PC-3 (cell line): ENCODE measurements at regions not wholly inside any gene's neighbourhood (a gene's known extent, or its start where the extent isn't known, plus 50 kb on each side); places are given as distances from the start of the nearest gene placed in this dataset.
A peak's percentile ranks its signal among the peaks of the same experiment; 100 is the strongest.

Experiments used
- ATAC-seq: fragments of 200-7000 bp; cut with Tn5 transposase; 2 replicates; pipeline ENCODE4 v1.9.1; 2020; ENCODE audit warnings: mild to moderate bottlenecking, moderate library complexity
- BruUV-seq: library from RNA; stranded (reverse); fragments of 400-500 nt; replicated peaks from 2 replicates; lab custom pipeline; 2021; lab: Mats Ljungman, UMichigan
- CTCF ChIA-PET: fragments of 300-600 bp; sonication (Branson Sonifier 250); formaldehyde crosslinking; loops from one replicate; lab custom pipeline; 2022; ENCODE audit warnings: antibody characterized with exemption; lab: Charles Lee
- POLR2A ChIA-PET: fragments of 300-600 bp; sonication (Branson Sonifier 250); formaldehyde crosslinking; loops from one replicate; lab custom pipeline; 2022; ENCODE audit warnings: antibody characterized with exemption; ENCODE audit not compliant: unreplicated experiment; lab: Charles Lee
- DNase-seq: peaks from one replicate; pipeline ENCODE4 v3.0.0-alpha.2; 2015
- H2AFZ ChIP-seq: fragments of 300-600 bp; sonication (generic); 2 replicates; pipeline ENCODE4 v1.6.0; 2016; ENCODE audit warnings: antibody characterized with exemption, low read length
- H3F3A ChIP-seq: fragments of 300-600 bp; sonication (generic); one replicate; pipeline ENCODE4 v1.6.0; 2017; ENCODE audit warnings: antibody characterized with exemption, low read length, control low read depth, mild to moderate bottlenecking; ENCODE audit not compliant: unreplicated experiment
- H3K27ac ChIP-seq: fragments of 300-600 bp; sonication (generic); 2 replicates; pipeline ENCODE4 v1.5.1; 2016; ENCODE audit warnings: mild to moderate bottlenecking, low read length
- H3K27me3 ChIP-seq: fragments of 300-600 bp; sonication (generic); 2 replicates; pipeline ENCODE4 v1.6.1; 2016; ENCODE audit warnings: low read length, mixed read lengths
- H3K36me3 ChIP-seq: fragments of 300-600 bp; sonication (generic); 2 replicates; pipeline ENCODE4 v1.6.1; 2016; ENCODE audit warnings: low read depth, mixed run types, low read length, mixed read lengths
- H3K4me1 ChIP-seq: fragments of 300-600 bp; sonication (generic); 2 replicates; pipeline ENCODE4 v1.5.1; 2016; ENCODE audit warnings: low read length; ENCODE audit not compliant: insufficient read depth
- H3K4me2 ChIP-seq: fragments of 300-600 bp; sonication (generic); 2 replicates; pipeline ENCODE4 v1.6.0; 2016; ENCODE audit warnings: low read length
- H3K4me3 ChIP-seq: fragments of 300-600 bp; sonication (generic); 2 replicates; pipeline ENCODE4 v1.5.1; 2016; ENCODE audit warnings: mild to moderate bottlenecking, low read length, mixed read lengths
- H3K79me2 ChIP-seq: fragments of 300-600 bp; sonication (generic); 2 replicates; pipeline ENCODE4 v1.6.1; 2017; ENCODE audit warnings: low read length, mixed read lengths
- H3K9ac ChIP-seq: fragments of 300-600 bp; sonication (generic); 2 replicates; pipeline ENCODE4 v1.6.0; 2016; ENCODE audit warnings: mild to moderate bottlenecking, low read length
- H3K9me2 ChIP-seq: fragments of 300-600 bp; sonication (generic); replicated peaks from 2 replicates; pipeline ENCODE4 v1.6.1; 2016; ENCODE audit warnings: mixed run types, low read length, mixed read lengths
- H3K9me3 ChIP-seq: fragments of 300-600 bp; sonication (generic); 2 replicates; pipeline ENCODE4 v1.6.1; 2016; ENCODE audit warnings: low read length, mixed read lengths
- H4K20me1 ChIP-seq: fragments of 300-600 bp; sonication (generic); 2 replicates; pipeline ENCODE4 v1.6.1; 2016; ENCODE audit warnings: low read length, mixed read lengths
- CTCF ChIP-seq: fragments of 300-600 bp; sonication (generic); conservative IDR thresholded peaks from 2 replicates; pipeline ENCODE4 v1.5.1; 2017; ENCODE audit warnings: antibody characterized with exemption, low read depth, mild to moderate bottlenecking, low read length
- EZH2 ChIP-seq: fragments of 300-600 bp; sonication (generic); IDR thresholded peaks from one replicate; pipeline ENCODE4 v1.6.1; 2017; ENCODE audit warnings: antibody characterized with exemption, mild to moderate bottlenecking, low read length; ENCODE audit not compliant: unreplicated experiment
- EZH2phosphoT487 ChIP-seq: fragments of 300-600 bp; sonication (generic); IDR thresholded peaks from 2 replicates; pipeline ENCODE4 v1.6.1; 2018; ENCODE audit warnings: mild to moderate bottlenecking, antibody characterized with exemption, low read length, borderline replicate concordance
- intact Hi-C: fragments of 100-400 bp; cut with micrococcal nuclease; formaldehyde crosslinking; loops from 2 replicates; pipeline ENCODE4 v1.9.0; 2023

GRCh38 chr12:61542551-61542950, 717.7 kb upstream of the USP15 start:
- H3F3A ChIP-seq: no peaks in the 10 kb centered on the region
- ChIA-PET CTCF (no interaction called here), POLR2A (no interaction called here)
- H2AFZ ChIP-seq: no peak overlapping the region
- TF ChIP-seq EZH2: no peak
- no peak for TF ChIP-seq CTCF
- no peak for TF ChIP-seq EZH2phosphoT487
- no peak overlapping the region for H3K4me3 ChIP-seq
- H3K4me2 ChIP-seq: no peak overlapping the region
- no peak for ATAC-seq
- no peaks in the 10 kb centered on the region for H3K36me3 ChIP-seq
- no peak for DNase-seq
- H3K4me1 ChIP-seq: peaks cover 4% of the 10 kb centered on the region; the same call in 1 of the 2 replicates
- no peak overlapping the region for H3K9ac ChIP-seq
- no peaks in the 10 kb centered on the region for H3K79me2 ChIP-seq
- no peaks in the 10 kb centered on the region for H3K9me2 ChIP-seq
- intact Hi-C loops: no loop called here
- H3K27ac ChIP-seq: no peak overlapping the region
- H3K9me3 ChIP-seq: no peaks in the 10 kb centered on the region
- H4K20me1 ChIP-seq: no peaks in the 10 kb centered on the region
- H3K27me3 ChIP-seq: no peaks in the 10 kb centered on the region
- no TSS peak for BruUV-seq

GRCh38 chr12:61546296-61546695, 713.9 kb upstream of the USP15 start:
- Histone ChIP-seq H3K4me1 (peaks cover 4% of the 10 kb centered on the region; the same call in 1 of the 2 replicates), H3K36me3 (no peaks in the 10 kb centered on the region), H3K4me2 (no peak overlapping the region), H3K9me3 (no peaks in the 10 kb centered on the region), H3K79me2 (no peaks in the 10 kb centered on the region), H3K9me2 (no peaks in the 10 kb centered on the region), H3K27ac (no peak overlapping the region), H3K27me3 (no peaks in the 10 kb centered on the region), H3F3A (no peaks in the 10 kb centered on the region), H4K20me1 (no peaks in the 10 kb centered on the region), H2AFZ (no peak overlapping the region), H3K9ac (no peak overlapping the region), H3K4me3 (no peak overlapping the region)
- DNase-seq (peak; percentile 81), ATAC-seq (peak; percentile 54)
- CTCF ChIA-PET: no interaction called here
- BruUV-seq: no TSS peak
- intact Hi-C loops: no loop called here
- no peak for TF ChIP-seq EZH2
- peak; percentile 58 for TF ChIP-seq CTCF
- POLR2A ChIA-PET: no interaction called here

- no peaks in the 10 kb centered on the region for H3K9me2 ChIP-seq
- no peaks in the 10 kb centered on the region for H3K27me3 ChIP-seq
- ChIA-PET CTCF (no interaction called here), POLR2A (no interaction called here)
- no peak overlapping the region for H3K9ac ChIP-seq
- TF ChIP-seq EZH2phosphoT487 (no peak), CTCF (no peak), EZH2 (no peak)
- H4K20me1 ChIP-seq: no peaks in the 10 kb centered on the region
- no TSS peak for BruUV-seq
- H3K4me3 ChIP-seq: no peak overlapping the region
- no peaks in the 10 kb centered on the region for H3F3A ChIP-seq
- intact Hi-C loops: loop anchor here (5.0 to 10.0 kb wide), 2 partner anchors 182 to 439 kb away; no protein-coding TSS in a partner anchor
- DNase-seq (peak; percentile 9), ATAC-seq (peak; percentile 32; the same call in 1 of the 2 replicates)
- 0 out of 2 replicates have a peak overlapping the region, but pooled peaks have one; percentile 6 for H3K4me2 ChIP-seq
- peaks cover 26% of the 10 kb centered on the region for H3K4me1 ChIP-seq
- no peaks in the 10 kb centered on the region for H3K36me3 ChIP-seq
- H3K9me3 ChIP-seq: no peaks in the 10 kb centered on the region
- H3K79me2 ChIP-seq: no peaks in the 10 kb centered on the region
- no peak overlapping the region for H3K27ac ChIP-seq
- no peak overlapping the region for H2AFZ ChIP-seq
Measured at GRCh38 chr12:61553091-61553490, 707.1 kb upstream of the USP15 start.
